Panc1 (cell line): ENCODE measurements at regions not wholly inside any gene's neighbourhood (a gene's known extent, or its start where the extent isn't known, plus 50 kb on each side); places are given as distances from the start of the nearest gene placed in this dataset.

ENCODE experiments used
- ATAC-seq: fragments of 200-7000 bp; cut with Tn5 transposase; 2 replicates; pipeline ENCODE4 v1.9.1; 2020; ENCODE audit warnings: mild to moderate bottlenecking, moderate library complexity
- BruUV-seq: library from RNA; stranded (reverse); fragments of 400-500 nt; replicated peaks from 2 replicates; lab custom pipeline; 2021; lab: Mats Ljungman, UMichigan
- CTCF ChIA-PET: fragments of 300-600 bp; sonication (Branson Sonifier 250); formaldehyde crosslinking; loops from one replicate; lab custom pipeline; 2022; ENCODE audit warnings: antibody characterized with exemption; lab: Charles Lee
- POLR2A ChIA-PET: fragments of 300-600 bp; sonication (Branson Sonifier 250); formaldehyde crosslinking; loops from one replicate; lab custom pipeline; 2022; ENCODE audit warnings: antibody characterized with exemption; lab: Charles Lee
- DNase-seq: peaks from one replicate; pipeline ENCODE4 v3.0.0-alpha.2; 2010; ENCODE audit warnings: low read depth, low spot score
- H3K27ac ChIP-seq: 2 replicates; pipeline ENCODE4 v1.5.1; 2011; ENCODE audit warnings: mild to moderate bottlenecking, low read length, inconsistent platforms
- H3K27me3 ChIP-seq: fragments of 200-500 bp; sonication (Bioruptor generic); 2 replicates; pipeline ENCODE4 v1.6.0; 2014; ENCODE audit warnings: low read length, inconsistent platforms; ENCODE audit not compliant: control insufficient read depth, insufficient read depth
- H3K36me3 ChIP-seq: fragments of 200-500 bp; sonication (Bioruptor generic); 2 replicates; pipeline ENCODE4 v1.5.1; 2014; ENCODE audit warnings: inconsistent platforms, mild to moderate bottlenecking, low read length, moderate library complexity; ENCODE audit not compliant: control insufficient read depth, insufficient read depth
- H3K4me1 ChIP-seq: 2 replicates; pipeline ENCODE4 v1.5.1; 2011; ENCODE audit warnings: inconsistent platforms, mild to moderate bottlenecking, low read length, moderate library complexity; ENCODE audit not compliant: control insufficient read depth, insufficient read depth
- H3K4me3 ChIP-seq, 2 experiments: 2 replicates each; pipeline ENCODE4 v1.5.1; 2011 to 2012; ENCODE audit warnings: low read depth in 2 of 2, low read length in 2 of 2, mild to moderate bottlenecking in 2 of 2, inconsistent platforms in 1 of 2, moderate library complexity in 1 of 2
- H3K9me3 ChIP-seq: fragments of 200-500 bp; sonication (Bioruptor generic); 2 replicates; pipeline ENCODE4 v1.5.1; 2014; ENCODE audit warnings: low read depth, mild to moderate bottlenecking, inconsistent platforms, low read length, moderate library complexity; ENCODE audit not compliant: control insufficient read depth, insufficient read depth
- POLR2AphosphoS5 ChIP-seq: IDR thresholded peaks from 2 replicates; pipeline ENCODE4 v1.6.1; 2012; ENCODE audit warnings: mild to moderate bottlenecking, low read depth, low read length, moderate library complexity
- SIN3A ChIP-seq: IDR thresholded peaks from 2 replicates; pipeline ENCODE4 v1.6.1; 2012; ENCODE audit warnings: low read depth, mild to moderate bottlenecking, low read length, moderate library complexity, borderline replicate concordance; ENCODE audit not compliant: insufficient read depth
- TCF7L2 ChIP-seq: IDR thresholded peaks from 2 replicates; pipeline ENCODE4 v1.6.1; 2011; ENCODE audit warnings: mild to moderate bottlenecking, low read depth, low read length, inconsistent platforms
- in situ Hi-C: cut with HindIII; loops from 2 replicates; pipeline ENCODE4 v1.10.0; 2016; ENCODE audit warnings: low sequenced_read_pairs, low pct_unique_long_range_greater_than_20kb
- intact Hi-C: fragments of 100-400 bp; cut with micrococcal nuclease; formaldehyde crosslinking; loops from one replicate; pipeline ENCODE4 v1.10.0; 2022; ENCODE audit not compliant: unreplicated experiment
- TF ChIP-seq, protein P1 (sequence below): fragments of 450-650 bp; IDR thresholded peaks from 2 replicates; pipeline ENCODE4 v1.5.1; 2017; ENCODE audit warnings: mild to moderate bottlenecking
- TF ChIP-seq, protein P2 (sequence below), 2 experiments: IDR thresholded peaks; 2 replicates each; pipeline ENCODE4 v1.6.1; 2011 to 2012; ENCODE audit warnings: low read depth in 2 of 2, control low read depth in 1 of 2, low read length in 1 of 2, mild to moderate bottlenecking in 1 of 2, moderate library complexity in 1 of 2; ENCODE audit not compliant: insufficient read depth in 1 of 2

DNA sequence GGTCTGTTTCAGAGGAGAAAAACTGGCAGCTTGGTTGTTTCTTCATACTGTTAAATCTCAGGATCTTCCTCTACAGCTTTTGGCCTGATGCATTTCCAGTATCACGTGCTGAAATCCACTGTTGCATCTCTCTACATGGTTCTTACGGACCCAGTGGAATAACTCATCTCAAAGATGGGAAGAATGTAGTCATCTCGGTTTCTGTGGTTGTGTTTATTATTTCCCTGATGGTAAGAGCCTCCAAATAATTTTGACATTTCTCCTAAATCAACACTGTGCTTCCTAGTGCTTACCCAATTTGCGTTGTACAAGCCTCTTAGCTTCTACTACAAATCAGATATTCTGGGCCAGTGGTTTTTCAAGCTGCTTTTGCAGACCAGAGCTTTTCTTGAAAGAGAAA, 812.8 kb downstream of the C12orf50 start:
- DNase-seq (no peak), ATAC-seq (no peak)
- in situ Hi-C loops (no loop called here), intact Hi-C loops (no loop called here)
- no peak overlapping the region for H3K4me3 ChIP-seq
- H3K27ac ChIP-seq, result no peak overlapping the region
- POLR2A ChIA-PET, result no interaction called here
- TF ChIP-seq TCF7L2 (no peak), SIN3A (no peak), POLR2AphosphoS5 (no peak)
- TF ChIP-seq, protein P1, sequence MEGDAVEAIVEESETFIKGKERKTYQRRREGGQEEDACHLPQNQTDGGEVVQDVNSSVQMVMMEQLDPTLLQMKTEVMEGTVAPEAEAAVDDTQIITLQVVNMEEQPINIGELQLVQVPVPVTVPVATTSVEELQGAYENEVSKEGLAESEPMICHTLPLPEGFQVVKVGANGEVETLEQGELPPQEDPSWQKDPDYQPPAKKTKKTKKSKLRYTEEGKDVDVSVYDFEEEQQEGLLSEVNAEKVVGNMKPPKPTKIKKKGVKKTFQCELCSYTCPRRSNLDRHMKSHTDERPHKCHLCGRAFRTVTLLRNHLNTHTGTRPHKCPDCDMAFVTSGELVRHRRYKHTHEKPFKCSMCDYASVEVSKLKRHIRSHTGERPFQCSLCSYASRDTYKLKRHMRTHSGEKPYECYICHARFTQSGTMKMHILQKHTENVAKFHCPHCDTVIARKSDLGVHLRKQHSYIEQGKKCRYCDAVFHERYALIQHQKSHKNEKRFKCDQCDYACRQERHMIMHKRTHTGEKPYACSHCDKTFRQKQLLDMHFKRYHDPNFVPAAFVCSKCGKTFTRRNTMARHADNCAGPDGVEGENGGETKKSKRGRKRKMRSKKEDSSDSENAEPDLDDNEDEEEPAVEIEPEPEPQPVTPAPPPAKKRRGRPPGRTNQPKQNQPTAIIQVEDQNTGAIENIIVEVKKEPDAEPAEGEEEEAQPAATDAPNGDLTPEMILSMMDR, result no peak
- TF ChIP-seq, protein P2, sequence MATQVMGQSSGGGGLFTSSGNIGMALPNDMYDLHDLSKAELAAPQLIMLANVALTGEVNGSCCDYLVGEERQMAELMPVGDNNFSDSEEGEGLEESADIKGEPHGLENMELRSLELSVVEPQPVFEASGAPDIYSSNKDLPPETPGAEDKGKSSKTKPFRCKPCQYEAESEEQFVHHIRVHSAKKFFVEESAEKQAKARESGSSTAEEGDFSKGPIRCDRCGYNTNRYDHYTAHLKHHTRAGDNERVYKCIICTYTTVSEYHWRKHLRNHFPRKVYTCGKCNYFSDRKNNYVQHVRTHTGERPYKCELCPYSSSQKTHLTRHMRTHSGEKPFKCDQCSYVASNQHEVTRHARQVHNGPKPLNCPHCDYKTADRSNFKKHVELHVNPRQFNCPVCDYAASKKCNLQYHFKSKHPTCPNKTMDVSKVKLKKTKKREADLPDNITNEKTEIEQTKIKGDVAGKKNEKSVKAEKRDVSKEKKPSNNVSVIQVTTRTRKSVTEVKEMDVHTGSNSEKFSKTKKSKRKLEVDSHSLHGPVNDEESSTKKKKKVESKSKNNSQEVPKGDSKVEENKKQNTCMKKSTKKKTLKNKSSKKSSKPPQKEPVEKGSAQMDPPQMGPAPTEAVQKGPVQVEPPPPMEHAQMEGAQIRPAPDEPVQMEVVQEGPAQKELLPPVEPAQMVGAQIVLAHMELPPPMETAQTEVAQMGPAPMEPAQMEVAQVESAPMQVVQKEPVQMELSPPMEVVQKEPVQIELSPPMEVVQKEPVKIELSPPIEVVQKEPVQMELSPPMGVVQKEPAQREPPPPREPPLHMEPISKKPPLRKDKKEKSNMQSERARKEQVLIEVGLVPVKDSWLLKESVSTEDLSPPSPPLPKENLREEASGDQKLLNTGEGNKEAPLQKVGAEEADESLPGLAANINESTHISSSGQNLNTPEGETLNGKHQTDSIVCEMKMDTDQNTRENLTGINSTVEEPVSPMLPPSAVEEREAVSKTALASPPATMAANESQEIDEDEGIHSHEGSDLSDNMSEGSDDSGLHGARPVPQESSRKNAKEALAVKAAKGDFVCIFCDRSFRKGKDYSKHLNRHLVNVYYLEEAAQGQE (IDR thresholded peaks at IDR 0.05; ENCODE audit: insufficient read depth in 1 of 2, low read depth in 2 of 2, low read length in 1 of 2), result no peak
- no peaks in the 10 kb centered on the region; the same call in 1 of the 2 replicates for H3K4me1 ChIP-seq
- no peaks in the 10 kb centered on the region for H3K9me3 ChIP-seq
- H3K36me3 ChIP-seq, result no peaks in the 10 kb centered on the region
- CTCF ChIA-PET, result no interaction called here
- H3K27me3 ChIP-seq, result no peaks in the 10 kb centered on the region
- no TSS peak for BruUV-seq

DNA sequence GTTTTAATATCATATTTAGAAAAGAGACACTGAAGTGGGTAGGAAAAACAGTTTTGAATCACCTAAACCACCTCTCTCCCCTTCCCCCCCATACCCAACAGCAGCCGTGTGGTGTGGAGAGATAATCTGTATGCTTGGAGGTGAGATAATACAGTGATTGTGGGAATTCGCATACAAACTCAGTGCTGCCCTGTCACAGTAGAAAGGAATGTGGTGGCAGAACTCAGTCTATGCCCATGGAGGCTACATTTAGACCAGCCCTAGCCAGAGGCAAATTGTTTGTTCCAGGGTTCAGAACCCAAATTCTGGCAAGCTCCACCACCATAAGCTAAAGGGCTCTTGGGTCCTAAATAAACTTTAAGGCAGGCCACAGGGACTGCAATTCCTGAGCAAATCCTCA, 827.0 kb downstream of the C12orf50 start:
- no TSS peak for BruUV-seq
- no peaks in the 10 kb centered on the region for H3K27me3 ChIP-seq
- no peaks in the 10 kb centered on the region for H3K36me3 ChIP-seq
- no peak overlapping the region for H3K27ac ChIP-seq
- ChIA-PET POLR2A (no interaction called here), CTCF (no interaction called here)
- DNase-seq (no peak), ATAC-seq (no peak)
- no peak for TF ChIP-seq POLR2AphosphoS5
- TF ChIP-seq, protein P1, result no peak
- no peak for TF ChIP-seq TCF7L2
- TF ChIP-seq SIN3A, result no peak
- TF ChIP-seq, protein P2 (IDR thresholded peaks at IDR 0.05; ENCODE audit: insufficient read depth in 1 of 2, low read depth in 2 of 2, low read length in 1 of 2), result no peak
- in situ Hi-C loops, result no loop called here
- H3K9me3 ChIP-seq, result no peaks in the 10 kb centered on the region
- no peak overlapping the region for H3K4me3 ChIP-seq
- H3K4me1 ChIP-seq, result no peaks in the 10 kb centered on the region
- intact Hi-C loops, result no loop called here
